ENCODE measurements at regions not wholly inside any gene's neighbourhood (a gene's known extent, or its start where the extent isn't known, plus 50 kb on each side); places are given as distances from the start of the nearest gene placed in this dataset.

- Histone ChIP-seq H3K27ac (ENCODE audit: low read depth in 1 of 2, low read length in 2 of 2) (no peak overlapping the region), H3K9me3 (ENCODE audit: control insufficient read depth in 4 of 4, low read length in 3 of 4) (peaks cover 0 to 2% (median 0%) of the 10 kb centered on the region in 4 donors), H3K27me3 (ENCODE audit: control insufficient read depth in 4 of 4, insufficient read depth in 4 of 4, low read length in 3 of 4) (no peaks in the 10 kb centered on the region), H3K4me1 (ENCODE audit: control insufficient read depth in 4 of 4, insufficient read depth in 4 of 4, low read length in 3 of 4) (no peaks in the 10 kb centered on the region), H3K9ac (ENCODE audit: low read depth in 1 of 2, low read length in 2 of 2) (no peak overlapping the region), H3K4me3 (ENCODE audit: low read depth in 1 of 3, low read length in 3 of 3) (no peak overlapping the region), H3K36me3 (ENCODE audit: control insufficient read depth in 4 of 4, insufficient read depth in 3 of 4, low read depth in 1 of 4, low read length in 3 of 4) (no peaks in the 10 kb centered on the region)
- WGBS, result 65% methylated on average over 4 of the region's 4 CpGs
- no peak for DNase-seq (ENCODE audit: low spot score)
- TF ChIP-seq YY1 (IDR thresholded peaks at IDR 0.05), result no peak
- no peak for TF ChIP-seq TAF1 (conservative IDR thresholded peaks at IDR 0.05)
- TF ChIP-seq, protein P1, sequence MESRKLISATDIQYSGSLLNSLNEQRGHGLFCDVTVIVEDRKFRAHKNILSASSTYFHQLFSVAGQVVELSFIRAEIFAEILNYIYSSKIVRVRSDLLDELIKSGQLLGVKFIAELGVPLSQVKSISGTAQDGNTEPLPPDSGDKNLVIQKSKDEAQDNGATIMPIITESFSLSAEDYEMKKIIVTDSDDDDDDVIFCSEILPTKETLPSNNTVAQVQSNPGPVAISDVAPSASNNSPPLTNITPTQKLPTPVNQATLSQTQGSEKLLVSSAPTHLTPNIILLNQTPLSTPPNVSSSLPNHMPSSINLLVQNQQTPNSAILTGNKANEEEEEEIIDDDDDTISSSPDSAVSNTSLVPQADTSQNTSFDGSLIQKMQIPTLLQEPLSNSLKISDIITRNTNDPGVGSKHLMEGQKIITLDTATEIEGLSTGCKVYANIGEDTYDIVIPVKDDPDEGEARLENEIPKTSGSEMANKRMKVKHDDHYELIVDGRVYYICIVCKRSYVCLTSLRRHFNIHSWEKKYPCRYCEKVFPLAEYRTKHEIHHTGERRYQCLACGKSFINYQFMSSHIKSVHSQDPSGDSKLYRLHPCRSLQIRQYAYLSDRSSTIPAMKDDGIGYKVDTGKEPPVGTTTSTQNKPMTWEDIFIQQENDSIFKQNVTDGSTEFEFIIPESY (IDR thresholded peaks at IDR 0.05), result no peak
- no peak for TF ChIP-seq RAD21 (IDR thresholded peaks at IDR 0.05)
- no peak for TF ChIP-seq HNF4G (IDR thresholded peaks at IDR 0.05)
Measured at GRCh38 chr15:47265686-47266085, 451.6 kb upstream of the SEMA6D start.

DNA sequence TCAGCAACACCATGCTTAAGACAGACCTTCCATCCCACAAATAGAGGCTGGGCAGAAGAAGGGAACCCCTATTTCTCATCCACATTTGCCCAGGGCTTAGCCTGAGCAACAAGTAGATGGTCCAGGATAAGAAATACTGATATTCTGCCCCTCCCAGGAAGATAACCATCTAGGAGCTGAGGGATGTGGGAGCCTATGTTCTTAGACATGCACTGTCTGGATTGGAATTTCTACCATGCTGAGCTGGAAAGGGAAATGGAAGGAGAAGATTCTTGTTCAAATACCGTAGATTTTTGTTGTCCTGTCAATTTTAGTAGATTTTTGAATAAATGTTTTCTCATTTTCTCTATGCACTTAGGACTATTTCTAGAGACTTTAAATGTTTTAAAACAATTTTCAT is 450.7 kb upstream of the SEMA6D start:
- WGBS, result 81% methylated on average over 1 of the region's 1 CpG
- no peak overlapping the region for H3K4me3 ChIP-seq (ENCODE audit: low read depth in 1 of 3, low read length in 3 of 3)

More for the DNA sequence above, 450.7 kb upstream of the SEMA6D start:
- peaks cover 0 to 2% (median 0%) of the 10 kb centered on the region in 4 donors for H3K9me3 ChIP-seq (ENCODE audit: control insufficient read depth in 4 of 4, low read length in 3 of 4)
- no peak for DNase-seq (ENCODE audit: low spot score)
- no peak overlapping the region for H3K9ac ChIP-seq (ENCODE audit: low read depth in 1 of 2, low read length in 2 of 2)
- no peaks in the 10 kb centered on the region for H3K4me1 ChIP-seq (ENCODE audit: control insufficient read depth in 4 of 4, insufficient read depth in 4 of 4, low read length in 3 of 4)
- no peak overlapping the region for H3K27ac ChIP-seq (ENCODE audit: low read depth in 1 of 2, low read length in 2 of 2)
- no peak for TF ChIP-seq FOXA2 (IDR thresholded peaks at IDR 0.05)
- TF ChIP-seq CTCF (IDR thresholded peaks at IDR 0.05; ENCODE audit: low read depth, low read length, missing input control), result no peak
- TF ChIP-seq HNF4G (IDR thresholded peaks at IDR 0.05), result no peak
- TF ChIP-seq ATF3 (IDR thresholded peaks at IDR 0.05), result no peak
- TF ChIP-seq, protein P1 (IDR thresholded peaks at IDR 0.05), result no peak
- TF ChIP-seq YY1 (IDR thresholded peaks at IDR 0.05), result no peak
- TF ChIP-seq TAF1 (conservative IDR thresholded peaks at IDR 0.05), result no peak
- TF ChIP-seq JUND (IDR thresholded peaks at IDR 0.05), result no peak
- no peak for TF ChIP-seq GABPA (IDR thresholded peaks at IDR 0.05 in 1 of 2, conservative IDR thresholded peaks at IDR 0.05 in 1 of 2)
- TF ChIP-seq HNF4A (conservative IDR thresholded peaks at IDR 0.05), result no peak
- TF ChIP-seq RXRA (IDR thresholded peaks at IDR 0.05), result no peak
- TF ChIP-seq, protein P2, sequence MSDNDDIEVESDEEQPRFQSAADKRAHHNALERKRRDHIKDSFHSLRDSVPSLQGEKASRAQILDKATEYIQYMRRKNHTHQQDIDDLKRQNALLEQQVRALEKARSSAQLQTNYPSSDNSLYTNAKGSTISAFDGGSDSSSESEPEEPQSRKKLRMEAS (IDR thresholded peaks at IDR 0.05), result no peak
- TF ChIP-seq NR2F2 (IDR thresholded peaks at IDR 0.05), result no peak
- no peak for TF ChIP-seq RAD21 (IDR thresholded peaks at IDR 0.05)
- TF ChIP-seq FOXA1 (IDR thresholded peaks at IDR 0.05), result no peak
- no peak for TF ChIP-seq SP1 (IDR thresholded peaks at IDR 0.05)
- TF ChIP-seq EGR1 (IDR thresholded peaks at IDR 0.05; ENCODE audit: low read depth in 2 of 2), result no peak
- no peaks in the 10 kb centered on the region for H3K36me3 ChIP-seq (ENCODE audit: control insufficient read depth in 4 of 4, insufficient read depth in 3 of 4, low read depth in 1 of 4, low read length in 3 of 4)
- no peaks in the 10 kb centered on the region for H3K27me3 ChIP-seq (ENCODE audit: control insufficient read depth in 4 of 4, insufficient read depth in 4 of 4, low read length in 3 of 4)
